ENCODE measurements at regions not wholly inside any gene's neighbourhood (a gene's known extent, or its start where the extent isn't known, plus 50 kb on each side); places are given as distances from the start of the nearest gene placed in this dataset.

- no peak for DNase-seq (ENCODE audit: low read depth)
- no peak for TF ChIP-seq CTCF (conservative IDR thresholded peaks at IDR 0.05; ENCODE audit: low read depth, low read length)
- no peak overlapping the region for H3K4me3 ChIP-seq (ENCODE audit: low read length)
Observed at GRCh38 chr6:140846503-140847261, 1286.0 kb upstream of the GJE1 start.

GRCh38 chr6:140845701-140846100 is 1287.0 kb upstream of the GJE1 start:
- DNase-seq (ENCODE audit: low read depth): no peak
- TF ChIP-seq CTCF (conservative IDR thresholded peaks at IDR 0.05; ENCODE audit: low read depth, low read length): no peak
- no peak overlapping the region for H3K4me3 ChIP-seq (ENCODE audit: low read length)

GRCh38 chr6:140844167-140844566 is 1288.6 kb upstream of the GJE1 start:
- no peak overlapping the region for H3K4me3 ChIP-seq (ENCODE audit: low read length)
- DNase-seq (ENCODE audit: low read depth): no peak
- no peak for TF ChIP-seq CTCF (conservative IDR thresholded peaks at IDR 0.05; ENCODE audit: low read depth, low read length)

- H3K4me3 ChIP-seq (ENCODE audit: low read length): no peak overlapping the region
- no peak for TF ChIP-seq CTCF (conservative IDR thresholded peaks at IDR 0.05; ENCODE audit: low read depth, low read length)
- DNase-seq (ENCODE audit: low read depth): no peak
Observed at GRCh38 chr6:140833408-140833807, 1299.3 kb upstream of the GJE1 start.

- no peak for DNase-seq (ENCODE audit: low read depth)
- no peak overlapping the region for H3K4me3 ChIP-seq (ENCODE audit: low read length)
- TF ChIP-seq CTCF (conservative IDR thresholded peaks at IDR 0.05; ENCODE audit: low read depth, low read length): no peak
Observed at GRCh38 chr6:140830666-140831065, 1302.1 kb upstream of the GJE1 start.

GRCh38 chr6:140828856-140829255 is 1303.9 kb upstream of the GJE1 start:
- no peak for DNase-seq (ENCODE audit: low read depth)
- no peak for TF ChIP-seq CTCF (conservative IDR thresholded peaks at IDR 0.05; ENCODE audit: low read depth, low read length)
- no peak overlapping the region for H3K4me3 ChIP-seq (ENCODE audit: low read length)

GRCh38 chr6:140827593-140827992 is 1305.1 kb upstream of the GJE1 start:
- no peak for TF ChIP-seq CTCF (conservative IDR thresholded peaks at IDR 0.05; ENCODE audit: low read depth, low read length)
- no peak overlapping the region for H3K4me3 ChIP-seq (ENCODE audit: low read length)
- DNase-seq (ENCODE audit: low read depth): no peak
